ENCODE measurements at regions not wholly inside any gene's neighbourhood (a gene's known extent, or its start where the extent isn't known, plus 50 kb on each side); places are given as distances from the start of the nearest gene placed in this dataset.
"Not testable (repeated sequence)": the region's sequence is repeated elsewhere in the genome, so short reads cannot be mapped to it uniquely, and the experiment has no call there.

DNA sequence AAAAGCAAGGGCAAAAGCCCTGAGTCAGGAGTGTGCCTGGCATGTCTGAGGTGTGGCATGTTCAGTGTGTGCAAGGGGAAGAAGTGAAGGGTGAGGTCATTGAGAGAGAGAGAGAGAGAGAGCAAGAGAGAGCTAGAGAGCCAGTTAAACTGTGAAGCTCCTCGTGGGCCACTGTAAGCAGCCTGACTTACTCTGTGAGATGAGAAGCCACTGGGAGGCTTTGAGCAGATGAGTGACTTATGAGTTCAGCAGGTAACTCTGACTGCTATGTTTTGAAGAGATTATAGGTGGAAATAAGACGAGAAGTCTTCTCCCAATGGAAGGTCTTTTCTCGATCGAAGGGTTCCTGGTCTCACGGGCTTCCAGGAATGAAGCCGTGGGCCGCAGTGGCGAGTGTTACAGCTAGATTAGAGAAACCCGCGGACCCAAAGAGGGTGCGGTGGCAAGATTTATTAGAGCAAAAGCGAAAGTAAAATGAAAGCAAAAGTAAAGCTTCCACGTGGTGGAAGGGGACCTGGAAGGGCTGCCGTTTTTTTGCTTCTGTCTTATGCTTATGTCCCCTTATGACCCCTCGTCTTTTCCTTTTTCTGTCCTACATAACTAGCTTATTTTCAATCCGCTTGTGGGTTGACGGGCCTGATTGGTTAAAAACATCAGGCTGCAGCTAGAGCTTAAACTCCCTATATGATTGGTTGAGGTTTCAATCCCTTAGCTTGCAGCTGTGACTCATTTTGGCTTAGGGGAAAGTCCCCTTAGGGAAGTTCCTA, 323.1 kb upstream of the FAM78B start:
- no peak overlapping the region for H2BK12ac ChIP-seq (ENCODE audit: low read length in 2 of 2)
- no peaks in the 10 kb centered on the region for H3K27me3 ChIP-seq (ENCODE audit: control insufficient read depth in 1 of 2, insufficient read depth in 1 of 2, low read length in 2 of 2)
- no peak overlapping the region for H3K14ac ChIP-seq (ENCODE audit: low read length in 2 of 2)
- no peak overlapping the region for H2AFZ ChIP-seq (ENCODE audit: low read depth, low read length)
- H3K4ac ChIP-seq (ENCODE audit: low read depth in 1 of 2, low read length in 2 of 2): no peak overlapping the region
- no peak overlapping the region for H2AK5ac ChIP-seq (ENCODE audit: low read length, severe bottlenecking)
- no peak overlapping the region for H4K8ac ChIP-seq (ENCODE audit: low read length)
- H3K23ac ChIP-seq (ENCODE audit: low read length in 2 of 2): no peak overlapping the region
- H3K9ac ChIP-seq (ENCODE audit: low read length): peak overlapping the region; percentile 86
- peak; percentile 1 for DNase-seq
- no peaks in the 10 kb centered on the region for H3K36me3 ChIP-seq (ENCODE audit: control insufficient read depth in 1 of 2, insufficient read depth in 2 of 2, low read depth in 1 of 2, low read length in 2 of 2)
- H2BK120ac ChIP-seq (ENCODE audit: low read depth, low read length): no peak overlapping the region
- H3K4me2 ChIP-seq (ENCODE audit: low read length, poor library complexity, severe bottlenecking): no peak overlapping the region
- no peaks in the 10 kb centered on the region for H3K9me3 ChIP-seq (ENCODE audit: control insufficient read depth, low read length)
- no peak overlapping the region for H3K27ac ChIP-seq (ENCODE audit: low read length, poor library complexity, severe bottlenecking)
- no peak overlapping the region for H4K91ac ChIP-seq (ENCODE audit: low read length)
- no peak overlapping the region for H2BK5ac ChIP-seq (ENCODE audit: low read depth, low read length, poor library complexity, severe bottlenecking)
- H3K18ac ChIP-seq (ENCODE audit: low read depth in 1 of 2, low read length in 2 of 2): no peak overlapping the region
- no peaks in the 10 kb centered on the region for H3K4me1 ChIP-seq (ENCODE audit: control insufficient read depth, insufficient read depth, low read depth, low read length)
- H2BK15ac ChIP-seq (ENCODE audit: low read depth, poor library complexity, severe bottlenecking): no peak overlapping the region
- no peaks in the 10 kb centered on the region for H3K79me1 ChIP-seq (replicated peaks; ENCODE audit: low read length, poor library complexity, severe bottlenecking)
- 80% methylated on average over 16 of the region's 17 CpGs for WGBS
- H3K4me3 ChIP-seq (ENCODE audit: insufficient read depth in 1 of 2, low read depth in 1 of 2, low read length in 2 of 2): peak overlapping the region in 1 of 2 experiments; percentile 73

DNA sequence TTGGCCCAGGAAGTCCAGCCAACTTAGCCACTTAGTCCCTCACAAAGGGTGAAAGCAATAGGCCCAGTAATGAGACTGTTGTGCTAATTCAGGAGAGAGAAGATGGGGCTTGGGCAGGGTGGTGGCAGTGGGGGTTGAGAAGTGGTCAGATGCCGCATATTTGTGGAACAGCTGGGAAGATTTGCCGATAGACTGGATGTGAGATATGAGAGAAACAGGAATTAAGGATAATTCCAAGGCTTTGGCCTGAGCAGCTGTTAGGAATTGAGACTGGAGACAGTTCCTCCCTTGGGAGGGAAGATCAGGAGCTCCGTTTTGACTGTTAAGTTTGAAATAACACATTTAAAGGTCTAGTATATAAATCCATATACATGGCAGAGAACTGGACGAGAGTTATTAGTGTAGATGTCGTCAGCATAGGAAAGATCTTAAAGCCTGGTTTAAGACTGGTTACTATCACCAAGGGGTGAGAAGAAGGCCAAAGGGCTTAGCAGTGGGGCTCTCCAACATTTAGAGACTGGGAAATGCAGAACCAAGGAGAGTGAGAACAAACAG, 323.7 kb upstream of the FAM78B start:
- Histone ChIP-seq H3K18ac (ENCODE audit: low read depth in 1 of 2, low read length in 2 of 2) (no peak overlapping the region), H3K4me3 (ENCODE audit: insufficient read depth in 1 of 2, low read depth in 1 of 2, low read length in 2 of 2) (peak overlapping the region in 1 of 2 experiments; percentile 73), H3K4me2 (ENCODE audit: low read length, poor library complexity, severe bottlenecking) (no peak overlapping the region), H3K79me1 (replicated peaks; ENCODE audit: low read length, poor library complexity, severe bottlenecking) (no peaks in the 10 kb centered on the region), H3K4me1 (ENCODE audit: control insufficient read depth, insufficient read depth, low read depth, low read length) (no peaks in the 10 kb centered on the region), H3K4ac (ENCODE audit: low read depth in 1 of 2, low read length in 2 of 2) (no peak overlapping the region), H3K36me3 (ENCODE audit: control insufficient read depth in 1 of 2, insufficient read depth in 2 of 2, low read depth in 1 of 2, low read length in 2 of 2) (no peaks in the 10 kb centered on the region), H2BK5ac (ENCODE audit: low read depth, low read length, poor library complexity, severe bottlenecking) (no peak overlapping the region), H3K27ac (ENCODE audit: low read length, poor library complexity, severe bottlenecking) (no peak overlapping the region), H4K8ac (ENCODE audit: low read length) (no peak overlapping the region), H2BK12ac (ENCODE audit: low read length in 2 of 2) (no peak overlapping the region), H4K91ac (ENCODE audit: low read length) (no peak overlapping the region), H3K9me3 (ENCODE audit: control insufficient read depth, low read length) (no peaks in the 10 kb centered on the region), H2BK15ac (ENCODE audit: low read depth, poor library complexity, severe bottlenecking) (no peak overlapping the region), H2AFZ (ENCODE audit: low read depth, low read length) (no peak overlapping the region), H3K23ac (ENCODE audit: low read length in 2 of 2) (no peak overlapping the region), H3K14ac (ENCODE audit: low read length in 2 of 2) (no peak overlapping the region), H2BK120ac (ENCODE audit: low read depth, low read length) (no peak overlapping the region), H3K27me3 (ENCODE audit: control insufficient read depth in 1 of 2, insufficient read depth in 1 of 2, low read length in 2 of 2) (no peaks in the 10 kb centered on the region), H3K9ac (ENCODE audit: low read length) (no peak overlapping the region), H2AK5ac (ENCODE audit: low read length, severe bottlenecking) (no peak overlapping the region)
- DNase-seq: no peak
- WGBS: 55% methylated on average over 4 of the region's 5 CpGs

DNA sequence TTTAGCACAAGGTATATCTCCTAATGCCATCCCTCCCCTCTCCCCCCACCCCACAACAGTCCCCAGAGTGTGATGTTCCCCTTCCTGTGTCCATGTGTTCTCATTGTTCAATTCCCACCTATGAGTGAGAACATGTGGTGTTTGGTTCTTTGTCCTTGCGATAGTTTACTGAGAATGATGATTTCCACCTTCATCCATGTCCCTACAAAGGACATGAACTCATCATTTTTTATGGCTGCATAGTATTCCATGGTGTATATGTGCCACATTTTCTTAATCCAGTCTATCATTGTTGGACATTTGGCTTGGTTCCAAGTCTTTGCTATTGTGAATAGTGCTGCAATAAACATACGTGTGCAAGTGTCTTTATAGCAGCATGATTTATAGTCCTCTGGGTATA, 327.0 kb upstream of the FAM78B start:
- not testable (repeated sequence) for H2AK5ac ChIP-seq (ENCODE audit: low read length, severe bottlenecking); H2BK5ac ChIP-seq (ENCODE audit: low read depth, low read length, poor library complexity, severe bottlenecking); H2BK120ac ChIP-seq (ENCODE audit: low read depth, low read length); H4K91ac ChIP-seq (ENCODE audit: low read length); H3K27ac ChIP-seq (ENCODE audit: low read length, poor library complexity, severe bottlenecking); H2AFZ ChIP-seq (ENCODE audit: low read depth, low read length); DNase-seq; H3K27me3 ChIP-seq (ENCODE audit: control insufficient read depth in 1 of 2, insufficient read depth in 1 of 2, low read length in 2 of 2); H3K4me1 ChIP-seq (ENCODE audit: control insufficient read depth, insufficient read depth, low read depth, low read length); H3K9ac ChIP-seq (ENCODE audit: low read length); H4K8ac ChIP-seq (ENCODE audit: low read length); H3K18ac ChIP-seq (ENCODE audit: low read depth in 1 of 2, low read length in 2 of 2); H3K23ac ChIP-seq (ENCODE audit: low read length in 2 of 2); H3K4me3 ChIP-seq (ENCODE audit: insufficient read depth in 1 of 2, low read depth in 1 of 2, low read length in 2 of 2); H3K14ac ChIP-seq (ENCODE audit: low read length in 2 of 2); H3K36me3 ChIP-seq (ENCODE audit: control insufficient read depth in 1 of 2, insufficient read depth in 2 of 2, low read depth in 1 of 2, low read length in 2 of 2); H2BK12ac ChIP-seq (ENCODE audit: low read length in 2 of 2); H2BK15ac ChIP-seq (ENCODE audit: low read depth, poor library complexity, severe bottlenecking); H3K4ac ChIP-seq (ENCODE audit: low read depth in 1 of 2, low read length in 2 of 2); H3K9me3 ChIP-seq (ENCODE audit: control insufficient read depth, low read length); H3K79me1 ChIP-seq (replicated peaks; ENCODE audit: low read length, poor library complexity, severe bottlenecking); H3K4me2 ChIP-seq (ENCODE audit: low read length, poor library complexity, severe bottlenecking)
- no CpG with 5 or more reads among the region's 2 CpGs for WGBS

DNA sequence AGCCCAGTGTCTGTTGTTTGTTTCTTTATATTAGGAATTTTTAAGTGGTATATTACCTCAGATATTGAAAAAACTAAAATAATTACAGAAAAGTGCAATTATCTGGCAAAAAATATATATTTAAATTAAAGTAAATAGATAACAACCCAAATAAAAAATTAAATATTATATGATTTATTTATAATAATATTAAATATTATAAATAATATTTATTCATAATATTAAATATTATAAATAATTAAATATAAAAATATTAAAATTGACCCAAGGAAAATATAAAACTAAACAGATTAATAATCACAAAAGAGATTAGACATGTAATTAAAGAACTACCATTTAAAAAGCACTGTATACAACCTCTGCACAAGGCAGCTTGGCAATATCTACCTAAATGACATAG, 331.9 kb upstream of the POGK start:
- Histone ChIP-seq H4K8ac (ENCODE audit: low read length) (no peak overlapping the region), H3K4me3 (ENCODE audit: insufficient read depth in 1 of 2, low read depth in 1 of 2, low read length in 2 of 2) (no peak overlapping the region), H3K4ac (ENCODE audit: low read depth in 1 of 2, low read length in 2 of 2) (no peak overlapping the region), H2BK5ac (ENCODE audit: low read depth, low read length, poor library complexity, severe bottlenecking) (no peak overlapping the region), H3K14ac (ENCODE audit: low read length in 2 of 2) (no peak overlapping the region), H3K23ac (ENCODE audit: low read length in 2 of 2) (no peak overlapping the region), H3K27me3 (ENCODE audit: control insufficient read depth in 1 of 2, insufficient read depth in 1 of 2, low read length in 2 of 2) (no peaks in the 10 kb centered on the region), H4K91ac (ENCODE audit: low read length) (no peak overlapping the region), H3K9ac (ENCODE audit: low read length) (no peak overlapping the region), H3K18ac (ENCODE audit: low read depth in 1 of 2, low read length in 2 of 2) (no peak overlapping the region), H3K36me3 (ENCODE audit: control insufficient read depth in 1 of 2, insufficient read depth in 2 of 2, low read depth in 1 of 2, low read length in 2 of 2) (no peaks in the 10 kb centered on the region), H3K4me2 (ENCODE audit: low read length, poor library complexity, severe bottlenecking) (no peak overlapping the region), H3K27ac (ENCODE audit: low read length, poor library complexity, severe bottlenecking) (no peak overlapping the region), H2AK5ac (ENCODE audit: low read length, severe bottlenecking) (no peak overlapping the region), H2BK15ac (ENCODE audit: low read depth, poor library complexity, severe bottlenecking) (no peak overlapping the region), H2AFZ (ENCODE audit: low read depth, low read length) (no peak overlapping the region), H3K9me3 (ENCODE audit: control insufficient read depth, low read length) (no peaks in the 10 kb centered on the region), H3K79me1 (replicated peaks; ENCODE audit: low read length, poor library complexity, severe bottlenecking) (no peaks in the 10 kb centered on the region), H3K4me1 (ENCODE audit: control insufficient read depth, insufficient read depth, low read depth, low read length) (no peaks in the 10 kb centered on the region), H2BK12ac (ENCODE audit: low read length in 2 of 2) (no peak overlapping the region), H2BK120ac (ENCODE audit: low read depth, low read length) (no peak overlapping the region)
- DNase-seq: no peak

All from mesenchymal stem cell (in vitro differentiated cells and primary cell).